ENCODE measurements at regions not wholly inside any gene's neighbourhood (a gene's known extent, or its start where the extent isn't known, plus 50 kb on each side); places are given as distances from the start of the nearest gene placed in this dataset.

GRCh38 chr5:3481175-3481574 is 114.5 kb upstream of the IRX1 start:
- no peak for TF ChIP-seq IRF2 (CRISPR knock-in tag; IDR thresholded peaks at IDR 0.05)
- TF ChIP-seq BRF1 (IDR thresholded peaks at IDR 0.05; ENCODE audit: borderline replicate concordance, extremely low read depth, insufficient read length): no peak
- no peak for TF ChIP-seq GABPA (tag; conservative IDR thresholded peaks at IDR 0.05; ENCODE audit: low read depth)
- TF ChIP-seq GATA2 (CRISPR knock-in tag; IDR thresholded peaks at IDR 0.05): no peak
- TF ChIP-seq CTCF (IDR thresholded peaks at IDR 0.05 in 2 of 3, conservative IDR thresholded peaks at IDR 0.05 in 1 of 3; ENCODE audit: insufficient read depth in 2 of 3, low read depth in 1 of 3, low read length in 3 of 3): no peak
- TF ChIP-seq CREB1 (IDR thresholded peaks at IDR 0.05): no peak
- no peak for TF ChIP-seq CREB1 (CRISPR knock-in tag; IDR thresholded peaks at IDR 0.05)
- no peak for TF ChIP-seq ZNF431 (CRISPR knock-in tag; IDR thresholded peaks at IDR 0.05)
- no peak for TF ChIP-seq RBM39 (optimal IDR thresholded peaks at IDR 0.05; ENCODE audit: low read depth, low read length)
- no peak for TF ChIP-seq TAF15 (IDR thresholded peaks at IDR 0.05; ENCODE audit: low read depth, low read length)
